GM12892 (cell line): ENCODE measurements at regions not wholly inside any gene's neighbourhood (a gene's known extent, or its start where the extent isn't known, plus 50 kb on each side); places are given as distances from the start of the nearest gene placed in this dataset.

Source experiments
- POLR2A ChIP-seq: IDR thresholded peaks from 2 replicates; pipeline ENCODE4 v1.6.1; 2011; ENCODE audit warnings: low read depth, low read length, control low read depth
- POLR2AphosphoS5 ChIP-seq: IDR thresholded peaks from 2 replicates; pipeline ENCODE4 v1.6.1; 2011; ENCODE audit warnings: low read depth, low read length, control low read depth
- TAF1 ChIP-seq: IDR thresholded peaks from 2 replicates; pipeline ENCODE4 v1.6.1; 2011; ENCODE audit warnings: low read depth, mild to moderate bottlenecking, control low read depth, low read length, borderline replicate concordance

GRCh38 chr12:124517260-124518050 lies 50.0 kb downstream of the NCOR2 start:
- TF ChIP-seq POLR2AphosphoS5 (no peak), POLR2A (no peak), TAF1 (no peak)
